HL-60/S4 treated with retinoic acid at 250 ng/mL for 4 days and 3 days (cell line): ENCODE measurements at regions not wholly inside any gene's neighbourhood (a gene's known extent, or its start where the extent isn't known, plus 50 kb on each side); places are given as distances from the start of the nearest gene placed in this dataset.

Source experiments
- in situ Hi-C: fragments of 300-500 bp; cut with MboI; formaldehyde crosslinking; loops from 2 replicates; pipeline ENCODE4 v1.7.0; 2022; ENCODE audit warnings: low sequenced_read_pairs

- in situ Hi-C loops, result no loop called here
Measured at GRCh38 chr1:207971331-207972219, 60.6 kb upstream of the CD34 start.

GRCh38 chr1:207970329-207971233, 59.7 kb upstream of the CD34 start:
- in situ Hi-C loops, result no loop called here

- in situ Hi-C loops, result loop anchor here (5.0 kb wide), 1 partner anchor 87 kb away; no protein-coding TSS in a partner anchor
Measured at GRCh38 chr1:207969528-207969927, 58.6 kb upstream of the CD34 start.

GRCh38 chr1:207968521-207969009, 57.6 kb upstream of the CD34 start:
- in situ Hi-C loops, result loop anchor here (5.0 kb wide), 1 partner anchor 86 kb away; no protein-coding TSS in a partner anchor

GRCh38 chr1:207967703-207968102, 56.8 kb upstream of the CD34 start:
- in situ Hi-C loops, result loop anchor here (5.0 kb wide), 1 partner anchor 85 kb away; no protein-coding TSS in a partner anchor

GRCh38 chr1:207966521-207966920, 55.6 kb upstream of the CD34 start:
- in situ Hi-C loops, result loop anchor here (5.0 kb wide), 1 partner anchor 84 kb away; no protein-coding TSS in a partner anchor

GRCh38 chr1:207965392-207966387, 54.8 kb upstream of the CD34 start:
- in situ Hi-C loops, result loop anchor here (5.0 kb wide), 1 partner anchor 83 kb away; no protein-coding TSS in a partner anchor

- in situ Hi-C loops, result no loop called here
Measured at GRCh38 chr1:207964195-207964966, 53.5 kb upstream of the CD34 start.

- in situ Hi-C loops, result no loop called here
Measured at GRCh38 chr1:207963427-207964194, 52.7 kb upstream of the CD34 start.

GRCh38 chr1:207962716-207963426, 51.9 kb upstream of the CD34 start:
- in situ Hi-C loops, result no loop called here
